Inferior parietal cortex (tissue), 1 donor: ENCODE measurements at regions not wholly inside any gene's neighbourhood (a gene's known extent, or its start where the extent isn't known, plus 50 kb on each side); places are given as distances from the start of the nearest gene placed in this dataset.

Experiments
- DNase-seq: peaks from one replicate; pipeline ENCODE4 v3.0.0-alpha.2; 2016; ENCODE audit errors: extremely low spot score

DNA sequence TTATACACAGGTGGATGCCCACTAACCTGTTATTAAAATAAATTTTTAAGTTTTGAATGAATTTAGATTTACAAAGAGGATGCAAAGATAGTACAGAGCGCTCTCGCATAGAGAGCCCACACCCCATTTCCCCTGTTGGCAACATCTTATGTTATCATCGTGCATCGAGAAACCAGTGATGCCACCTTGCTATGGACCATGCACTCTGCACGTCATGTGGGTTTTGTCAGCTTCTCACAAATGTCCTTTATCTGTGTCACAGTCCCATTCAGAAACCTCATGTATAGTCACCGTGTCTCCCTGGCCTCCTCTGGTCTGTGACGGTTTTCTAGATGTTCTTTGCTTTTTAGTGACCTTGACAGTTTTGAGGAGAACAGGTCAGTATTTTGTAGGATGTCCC is 60.0 kb downstream of the ING1 start:
- no peak for DNase-seq

DNA sequence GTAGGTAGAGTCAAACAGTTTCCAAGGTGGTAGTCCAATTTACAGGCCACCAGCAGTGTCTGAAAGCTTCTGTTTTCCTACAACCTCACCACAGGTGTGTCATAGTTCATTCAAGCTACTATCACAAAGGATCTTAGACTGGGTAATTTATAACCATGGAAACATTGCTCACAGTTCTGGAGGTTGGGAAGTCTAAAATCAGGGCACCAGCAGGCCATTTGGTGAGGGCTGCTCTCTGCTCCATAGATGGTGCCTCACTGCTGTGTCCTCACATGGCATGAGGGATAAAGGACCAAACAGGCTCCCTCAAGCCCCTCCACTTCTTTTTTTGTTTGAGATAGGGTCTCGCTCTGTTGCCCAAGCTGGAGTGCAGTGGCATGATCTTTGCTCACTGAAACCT is 60.6 kb downstream of the ING1 start:
- no peak for DNase-seq

DNA sequence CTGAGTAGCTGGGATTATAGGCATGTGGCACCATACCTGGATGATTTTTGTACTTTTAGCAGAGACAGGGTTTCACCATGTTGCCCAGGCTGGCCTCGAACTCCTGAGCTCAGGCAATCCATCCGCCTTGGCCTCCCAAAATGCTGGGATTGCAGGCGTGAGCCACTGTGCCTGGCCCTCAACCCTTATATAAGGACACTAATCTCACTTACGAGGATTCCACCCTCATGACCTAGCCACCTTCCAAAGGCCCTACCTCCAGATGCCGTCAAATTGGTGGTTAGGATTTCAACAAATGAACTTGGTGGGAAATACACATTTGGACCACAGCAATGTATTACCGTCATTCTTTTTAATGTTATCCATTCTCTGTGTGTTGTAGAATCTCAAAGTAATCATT is 61.0 kb downstream of the ING1 start:
- DNase-seq: no peak

GRCh38 chr13:110775576-110775975 is 62.1 kb downstream of the ING1 start:
- no peak for DNase-seq

- no peak for DNase-seq
Observed at GRCh38 chr13:110777251-110777820, 63.8 kb downstream of the ING1 start.

DNA sequence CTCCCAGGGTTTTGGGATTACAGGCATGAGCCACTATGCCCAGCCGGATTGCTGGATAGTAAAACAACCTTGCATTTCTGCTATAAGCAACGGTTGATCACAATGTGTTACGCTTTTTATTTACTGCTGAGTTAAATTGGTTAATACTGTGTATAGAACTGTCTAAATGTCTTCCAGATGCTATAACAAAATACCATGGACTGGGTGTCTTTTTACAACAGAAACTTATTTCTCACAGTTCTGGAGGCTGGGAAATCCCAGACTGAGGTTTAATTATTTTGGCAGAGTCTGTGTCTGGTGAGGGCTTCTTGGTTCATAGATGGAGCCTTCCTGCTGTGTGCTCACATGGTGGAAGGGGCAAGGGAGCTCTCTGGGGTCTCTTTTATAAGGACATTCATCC is 65.5 kb downstream of the ING1 start:
- DNase-seq: no peak

- no peak for DNase-seq
Observed at GRCh38 chr13:110780422-110780821, 66.9 kb downstream of the ING1 start.

GRCh38 chr13:110782185-110782584 is 68.7 kb downstream of the ING1 start:
- no peak for DNase-seq

DNA sequence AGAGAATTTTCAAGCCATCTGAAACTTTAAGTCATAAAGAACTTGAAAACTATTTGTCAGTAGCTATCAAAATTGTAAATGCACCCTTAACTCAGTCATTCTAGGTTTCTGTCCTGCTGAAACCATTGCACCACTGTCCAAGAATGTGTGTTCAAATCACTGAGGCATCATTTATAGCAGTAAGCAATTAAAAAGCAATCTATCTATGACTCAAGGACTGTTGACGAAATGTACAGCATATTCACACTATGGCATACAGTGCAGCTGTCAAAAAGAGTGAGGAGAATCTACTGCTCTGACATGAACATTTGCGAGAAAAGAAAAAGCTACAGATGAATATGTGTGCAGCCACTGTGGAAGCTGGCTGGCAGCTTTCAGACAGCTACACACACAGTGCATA is 71.2 kb downstream of the ING1 start:
- DNase-seq: no peak

DNA sequence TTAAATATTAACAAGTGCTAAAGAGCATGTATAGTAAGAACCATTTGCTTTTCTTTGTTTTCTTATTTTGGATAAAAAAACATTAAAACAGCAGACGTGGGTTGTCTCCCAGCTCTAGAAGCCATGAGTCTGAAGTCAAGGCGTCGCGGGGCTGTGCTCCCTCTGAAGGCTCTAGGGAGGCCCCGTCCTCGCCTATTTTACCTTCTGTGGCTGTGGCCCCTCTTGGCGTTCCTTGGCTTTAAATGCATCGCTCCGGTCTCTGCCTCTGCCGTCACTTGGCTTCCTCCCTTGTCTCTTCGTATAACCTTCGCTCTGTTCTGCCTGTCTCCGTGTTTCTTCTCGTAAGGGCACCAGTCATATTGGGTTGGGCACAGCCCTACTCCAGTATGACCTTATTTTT is 75.3 kb downstream of the ING1 start:
- no peak for DNase-seq

DNA sequence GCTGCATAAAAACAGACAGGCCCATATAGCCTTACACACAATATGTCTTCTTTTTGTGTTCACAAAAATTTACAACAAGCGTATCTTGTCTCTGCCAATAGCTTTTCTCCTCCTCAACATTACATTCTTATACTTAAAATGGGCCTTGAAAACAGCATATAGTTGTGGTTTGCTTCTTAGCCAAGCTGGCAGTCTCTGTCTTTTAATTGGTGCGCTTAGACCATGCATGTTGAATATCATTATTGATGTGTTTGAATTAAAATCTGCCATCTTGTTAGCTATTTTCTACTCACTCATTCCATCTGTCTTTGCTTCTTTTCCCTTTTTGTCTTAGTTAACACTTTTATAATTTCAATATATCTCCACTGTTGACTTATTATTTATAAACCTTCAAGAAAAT is 76.4 kb downstream of the ING1 start:
- no peak for DNase-seq

DNA sequence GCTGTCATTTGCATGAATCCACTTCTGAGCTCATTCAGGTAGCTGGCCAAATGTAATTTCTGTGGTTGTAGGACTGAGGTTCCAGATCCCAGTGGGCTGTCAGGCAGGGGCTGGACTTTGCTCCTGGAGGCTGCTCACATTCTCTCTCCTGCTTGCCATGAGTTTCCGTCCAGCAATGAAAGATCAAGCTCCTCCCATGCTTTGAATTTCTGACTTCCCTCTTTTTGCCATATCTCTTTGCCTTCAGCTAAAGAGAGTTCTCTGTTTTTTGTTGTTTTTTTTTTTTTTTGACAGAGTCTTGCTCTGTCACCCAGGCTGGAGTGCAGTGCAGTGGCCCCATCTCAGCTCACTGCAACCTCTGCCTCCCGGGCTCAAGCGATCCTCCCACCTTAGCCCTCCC is 76.9 kb downstream of the ING1 start:
- no peak for DNase-seq

GRCh38 chr13:110794209-110794608 is 80.7 kb downstream of the ING1 start:
- no peak for DNase-seq

GRCh38 chr13:110797230-110797877 is 83.9 kb downstream of the ING1 start:
- no peak for DNase-seq

- DNase-seq: no peak
Observed at GRCh38 chr13:110798081-110798994, 84.8 kb downstream of the ING1 start.

DNA sequence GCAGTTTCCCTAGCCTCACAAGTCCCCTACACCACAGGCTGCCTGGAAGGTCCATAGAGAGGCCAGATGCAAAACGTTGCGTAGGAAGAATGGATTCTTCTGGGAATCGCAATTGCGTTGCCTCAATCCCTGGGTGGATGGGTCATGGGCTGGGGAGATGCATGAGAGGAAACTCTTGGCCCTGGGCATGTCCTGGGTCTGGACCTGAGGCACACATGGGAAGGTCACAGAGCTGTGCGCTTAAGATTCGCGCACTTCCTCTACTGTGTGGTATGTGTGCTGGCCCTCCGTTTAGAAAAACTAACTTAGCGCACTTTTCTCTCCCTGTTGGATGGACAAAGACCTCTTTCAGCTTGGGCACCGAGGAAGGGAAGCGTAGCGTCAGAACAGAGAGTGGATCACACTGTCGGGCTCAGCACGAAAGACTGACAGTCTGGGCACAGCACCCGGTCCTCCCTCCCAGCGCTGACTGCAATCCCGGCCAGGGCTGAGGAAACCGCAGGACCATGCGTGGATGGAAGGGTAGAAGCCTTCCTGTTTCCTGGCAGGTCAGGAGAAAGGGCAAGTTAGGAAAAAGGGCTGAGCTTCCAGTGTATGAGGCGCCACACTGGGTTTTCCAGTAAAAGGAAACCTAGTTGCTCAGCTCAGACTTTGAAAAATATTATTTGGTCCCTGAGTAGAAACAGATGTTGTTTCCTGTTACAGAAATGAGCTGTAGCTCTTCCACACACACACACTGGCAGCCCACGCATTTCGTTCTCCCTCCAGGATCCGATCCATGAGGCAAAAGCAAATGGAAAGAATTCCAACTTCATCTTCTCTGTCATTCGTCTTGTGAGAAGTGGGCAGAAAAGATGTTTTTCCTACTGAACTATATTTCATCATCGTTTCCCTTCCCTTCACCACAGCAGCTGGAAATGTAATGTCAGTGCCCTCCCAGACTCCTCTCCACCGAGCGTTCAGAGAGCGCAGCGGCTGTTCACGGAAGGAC is 86.0 kb downstream of the ING1 start:
- peak; percentile 39 for DNase-seq

GRCh38 chr13:110801044-110801443 is 87.5 kb downstream of the ING1 start:
- no peak for DNase-seq

GRCh38 chr13:110802260-110802659 is 88.8 kb downstream of the ING1 start:
- no peak for DNase-seq

- no peak for DNase-seq
Observed at GRCh38 chr13:110806636-110807035, 93.1 kb downstream of the ING1 start.

DNA sequence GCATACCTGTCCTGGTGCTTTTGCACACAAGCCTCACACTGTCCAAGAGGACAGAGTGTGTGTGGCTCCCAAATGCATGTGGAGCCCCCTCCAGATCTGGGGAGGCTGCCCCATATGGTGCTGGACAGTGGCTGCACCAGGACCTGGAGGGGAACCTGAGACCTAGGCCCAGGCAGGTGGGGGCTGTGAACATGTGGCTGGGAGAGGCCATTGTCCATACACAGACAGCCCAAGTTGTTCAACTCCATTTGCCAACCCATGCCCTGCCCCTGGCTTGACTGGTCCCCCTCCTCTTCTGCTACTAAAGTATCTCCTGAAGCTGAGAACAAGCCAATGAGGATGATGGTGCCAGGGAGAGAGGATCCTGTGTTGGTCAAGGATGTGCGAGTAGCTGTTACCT is 94.0 kb downstream of the ING1 start:
- DNase-seq: no peak

DNA sequence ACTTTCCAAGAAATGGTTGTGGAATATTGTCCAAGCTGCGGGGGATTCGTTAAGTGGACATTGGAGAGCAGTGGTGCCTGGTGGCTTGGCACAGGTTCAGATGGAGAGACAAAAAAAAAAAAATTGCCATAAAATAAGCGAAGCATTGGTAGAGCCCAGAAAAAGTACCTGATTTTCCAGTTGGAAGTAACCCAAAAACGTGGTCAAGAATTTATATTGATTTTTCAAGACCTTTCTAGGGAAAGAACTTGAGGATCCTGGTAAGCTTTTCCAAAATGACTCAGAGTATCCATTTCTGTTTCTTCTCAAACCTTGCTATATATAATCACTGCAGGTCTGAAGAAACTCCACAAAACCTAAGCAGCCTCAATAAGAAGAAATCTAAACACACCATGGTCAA is 94.6 kb downstream of the ING1 start:
- no peak for DNase-seq
